LNCaP clone FGC (cell line): ENCODE measurements at regions not wholly inside any gene's neighbourhood (a gene's known extent, or its start where the extent isn't known, plus 50 kb on each side); places are given as distances from the start of the nearest gene placed in this dataset.

ENCODE experiments used
- DNase-seq: peaks from one replicate; pipeline ENCODE4 v3.0.0-alpha.2; 2011; ENCODE audit warnings: low read depth
- H3K4me3 ChIP-seq: 2 replicates; pipeline ENCODE4 v1.5.1; 2011; ENCODE audit warnings: mild to moderate bottlenecking, low read depth, low read length, control low read depth
- TF ChIP-seq, protein P1 (sequence below): IDR thresholded peaks from 2 replicates; pipeline ENCODE4 v1.5.1; 2012; ENCODE audit warnings: mild to moderate bottlenecking; ENCODE audit not compliant: control insufficient read depth, insufficient read depth; ENCODE audit errors: extremely low read depth

DNA sequence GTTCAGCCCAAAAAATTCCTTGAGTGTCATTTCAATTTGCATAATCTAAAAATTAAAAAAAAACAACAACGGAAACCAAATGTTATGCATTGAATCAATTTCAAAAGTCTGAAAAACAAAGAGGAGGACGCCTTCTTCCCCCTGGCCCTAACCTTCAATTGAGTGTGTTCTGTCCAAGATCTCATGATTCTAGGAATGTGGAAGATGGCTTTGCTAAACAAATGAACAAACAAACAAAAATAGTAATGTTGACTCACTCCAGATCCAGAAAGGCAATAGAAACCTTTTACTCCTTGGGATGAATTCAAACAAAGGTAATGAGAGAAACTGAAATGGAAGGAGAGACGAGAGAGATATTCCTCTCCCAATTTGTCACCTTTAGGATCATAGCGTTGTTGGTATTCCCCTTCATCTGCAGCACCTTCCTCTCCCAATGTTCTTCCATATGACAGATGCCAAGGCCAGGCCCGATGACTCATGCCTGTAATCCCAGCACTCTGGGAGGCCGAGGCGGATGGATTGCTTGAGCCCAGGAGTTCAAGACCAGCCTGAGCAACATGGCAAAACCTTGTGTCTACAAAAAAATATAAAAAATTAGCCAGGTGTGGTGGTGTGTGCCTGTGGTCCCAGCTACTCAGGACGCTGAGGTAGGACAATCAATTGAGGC lies 109.2 kb upstream of the ADGRF1 start:
- no peak overlapping the region for H3K4me3 ChIP-seq
- TF ChIP-seq, protein P1, sequence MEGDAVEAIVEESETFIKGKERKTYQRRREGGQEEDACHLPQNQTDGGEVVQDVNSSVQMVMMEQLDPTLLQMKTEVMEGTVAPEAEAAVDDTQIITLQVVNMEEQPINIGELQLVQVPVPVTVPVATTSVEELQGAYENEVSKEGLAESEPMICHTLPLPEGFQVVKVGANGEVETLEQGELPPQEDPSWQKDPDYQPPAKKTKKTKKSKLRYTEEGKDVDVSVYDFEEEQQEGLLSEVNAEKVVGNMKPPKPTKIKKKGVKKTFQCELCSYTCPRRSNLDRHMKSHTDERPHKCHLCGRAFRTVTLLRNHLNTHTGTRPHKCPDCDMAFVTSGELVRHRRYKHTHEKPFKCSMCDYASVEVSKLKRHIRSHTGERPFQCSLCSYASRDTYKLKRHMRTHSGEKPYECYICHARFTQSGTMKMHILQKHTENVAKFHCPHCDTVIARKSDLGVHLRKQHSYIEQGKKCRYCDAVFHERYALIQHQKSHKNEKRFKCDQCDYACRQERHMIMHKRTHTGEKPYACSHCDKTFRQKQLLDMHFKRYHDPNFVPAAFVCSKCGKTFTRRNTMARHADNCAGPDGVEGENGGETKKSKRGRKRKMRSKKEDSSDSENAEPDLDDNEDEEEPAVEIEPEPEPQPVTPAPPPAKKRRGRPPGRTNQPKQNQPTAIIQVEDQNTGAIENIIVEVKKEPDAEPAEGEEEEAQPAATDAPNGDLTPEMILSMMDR: no peak
- no peak for DNase-seq

DNA sequence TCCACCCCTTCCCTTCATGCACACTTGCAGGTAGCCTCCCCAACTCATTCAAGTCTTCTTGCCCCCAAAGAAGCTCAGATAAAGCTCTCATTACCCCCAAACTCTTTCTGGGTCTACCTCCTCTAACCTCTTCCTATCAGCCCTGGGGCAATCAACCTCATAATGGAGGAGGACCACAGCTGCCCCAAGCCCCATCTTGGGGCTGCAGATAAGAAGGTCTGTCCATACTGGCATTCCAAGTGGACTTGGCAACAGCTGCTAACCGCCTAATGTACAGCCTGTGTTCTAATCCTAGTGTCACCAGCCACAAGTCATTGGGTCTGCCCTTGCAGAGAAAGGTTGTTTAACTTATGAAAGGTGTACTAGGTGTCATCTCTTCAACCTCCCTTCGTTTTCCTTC lies 107.4 kb upstream of the ADGRF1 start:
- TF ChIP-seq, protein P1: no peak
- DNase-seq: no peak
- no peak overlapping the region for H3K4me3 ChIP-seq

DNA sequence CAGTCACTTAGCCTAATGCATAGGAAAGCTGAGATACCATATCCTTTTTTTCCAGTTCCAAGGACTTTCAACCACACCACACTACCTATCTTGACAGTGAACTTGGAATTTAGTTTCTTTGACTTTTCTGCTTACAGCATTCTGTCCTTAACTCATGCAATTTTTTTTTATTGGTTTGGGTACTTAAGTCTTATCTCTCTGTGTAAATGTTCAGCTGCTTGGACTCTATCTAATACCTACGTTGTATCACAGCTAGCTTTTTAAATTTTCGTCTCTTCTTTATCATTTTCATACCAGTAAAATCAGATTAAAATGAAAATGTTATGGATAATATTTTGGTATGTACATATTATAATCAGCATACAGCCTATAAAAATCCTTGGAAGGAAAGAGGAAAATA lies 106.9 kb upstream of the ADGRF1 start:
- H3K4me3 ChIP-seq: no peak overlapping the region
- TF ChIP-seq, protein P1: no peak
- no peak for DNase-seq

DNA sequence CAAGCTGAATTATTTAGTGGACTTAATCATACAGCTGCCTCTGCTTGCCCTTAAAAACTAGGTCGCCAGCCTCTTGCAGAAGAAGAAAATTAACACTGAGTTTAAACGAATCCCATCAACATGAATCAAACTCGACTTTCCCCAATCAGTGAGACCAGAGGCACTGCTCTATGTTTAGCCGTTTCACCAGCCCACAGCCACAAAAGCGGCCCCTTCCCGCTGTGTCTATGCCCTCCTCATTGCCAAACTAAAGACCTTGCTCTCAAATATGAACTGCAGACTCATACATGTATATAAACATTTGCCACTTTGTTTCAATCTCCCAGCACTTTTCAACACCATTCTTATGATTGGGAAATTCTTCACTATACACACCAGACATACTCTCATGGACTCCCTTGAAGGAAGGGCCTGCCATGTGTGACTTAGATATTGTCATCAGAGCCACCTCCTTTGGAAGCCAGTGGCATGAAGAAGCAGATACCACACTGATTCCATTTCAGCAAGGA lies 105.8 kb upstream of the ADGRF1 start:
- DNase-seq: no peak
- TF ChIP-seq, protein P1: no peak
- no peak overlapping the region for H3K4me3 ChIP-seq

DNA sequence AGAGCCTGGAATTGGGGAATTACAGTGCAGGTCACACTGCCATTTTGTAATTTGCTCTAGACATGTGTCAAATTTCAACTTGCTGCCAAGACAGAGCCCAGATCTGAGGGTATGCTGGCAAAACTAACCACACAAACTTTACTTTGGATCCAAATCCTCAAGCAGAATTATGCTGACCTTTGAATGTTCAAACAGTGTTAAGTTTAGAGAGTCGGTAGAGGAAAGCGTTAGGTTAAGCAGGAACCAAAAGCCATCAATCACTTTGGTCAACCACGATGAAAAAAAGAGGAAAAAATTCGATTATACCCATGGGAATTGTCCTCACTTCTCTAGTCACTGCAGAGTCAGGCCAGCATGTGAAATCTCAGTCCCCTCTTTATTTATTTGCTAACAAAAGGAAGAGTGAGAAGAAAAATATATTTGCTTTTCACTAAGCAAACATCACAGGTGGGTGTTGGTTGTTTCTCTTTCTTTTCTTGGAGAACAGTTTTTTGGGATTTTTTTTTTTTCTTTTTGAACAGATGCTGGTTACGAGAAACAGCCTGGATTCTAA lies 105.1 kb upstream of the ADGRF1 start:
- no peak for DNase-seq
- TF ChIP-seq, protein P1: no peak
- H3K4me3 ChIP-seq: no peak overlapping the region

DNA sequence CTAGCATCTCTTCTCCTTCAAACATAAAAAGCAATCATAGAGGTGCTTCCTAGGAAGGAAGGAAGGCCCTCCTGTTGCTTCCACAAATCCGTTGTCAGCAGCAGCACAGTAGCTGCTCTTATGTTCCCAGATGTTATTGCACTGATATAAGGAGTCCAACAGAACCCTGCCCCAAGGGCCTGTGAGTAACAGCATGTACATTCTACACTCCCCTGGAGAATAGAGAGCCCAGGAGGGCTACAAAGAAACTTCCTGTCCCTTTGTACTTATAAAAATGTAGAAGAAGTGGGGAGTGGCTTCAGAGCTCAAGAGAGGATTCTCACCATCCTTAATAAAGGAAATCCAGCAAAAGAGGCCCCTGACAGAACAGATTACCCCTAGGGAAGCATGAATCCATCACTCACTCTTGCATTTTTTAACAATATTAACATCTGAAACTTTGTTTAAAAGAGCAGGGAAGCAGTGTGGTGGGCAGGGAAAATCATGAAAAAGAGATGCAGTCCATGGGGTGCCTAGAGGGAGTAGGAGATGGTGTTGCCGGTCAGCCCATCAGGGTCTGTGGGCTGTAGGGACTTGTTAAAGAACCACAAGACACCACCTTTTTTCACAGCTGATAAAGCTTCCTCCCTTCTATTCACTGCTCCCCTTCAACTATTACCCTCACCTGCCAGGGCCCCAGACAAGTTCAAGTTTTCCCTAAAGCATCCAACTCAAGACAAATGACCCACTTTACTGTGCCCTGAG lies 104.5 kb upstream of the ADGRF1 start:
- TF ChIP-seq, protein P1: no peak
- no peak for DNase-seq

More for the DNA sequence above, 104.5 kb upstream of the ADGRF1 start:
- H3K4me3 ChIP-seq: no peak overlapping the region
